ENCODE measurements at regions not wholly inside any gene's neighbourhood (a gene's known extent, or its start where the extent isn't known, plus 50 kb on each side); places are given as distances from the start of the nearest gene placed in this dataset.

DNA sequence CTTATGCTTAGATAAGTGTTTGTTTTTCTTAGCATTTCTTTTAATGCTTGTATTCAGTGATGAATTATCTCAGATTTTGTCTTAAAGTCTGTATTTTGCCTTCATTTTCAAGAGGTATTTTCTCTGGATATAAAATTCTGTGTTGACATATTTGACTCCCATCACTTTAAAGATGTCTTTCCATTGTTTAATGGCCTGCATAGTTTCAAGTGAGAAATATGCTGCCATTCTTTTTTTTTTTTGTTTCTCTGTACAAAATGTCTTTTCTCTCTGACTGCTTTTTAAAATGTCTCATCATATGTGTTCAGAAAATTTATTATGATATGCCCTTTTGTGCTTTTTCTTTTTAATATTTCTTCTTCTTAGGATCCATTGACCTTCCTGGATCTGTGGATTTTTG lies 578.0 kb upstream of the NOX3 start:
- Mint-ChIP-seq H3K27ac (no peak overlapping the region), H3K27me3 (ENCODE audit: low read depth in 3 of 3) (no peaks in the 10 kb centered on the region), H3K4me1 (no peaks in the 10 kb centered on the region), H3K4me3 (no peak overlapping the region), H3K36me3 (no peaks in the 10 kb centered on the region), H3K9me3 (peaks cover 4 to 15% (median 7%) of the 10 kb centered on the region in 6 donors)
- no peak for DNase-seq

DNA sequence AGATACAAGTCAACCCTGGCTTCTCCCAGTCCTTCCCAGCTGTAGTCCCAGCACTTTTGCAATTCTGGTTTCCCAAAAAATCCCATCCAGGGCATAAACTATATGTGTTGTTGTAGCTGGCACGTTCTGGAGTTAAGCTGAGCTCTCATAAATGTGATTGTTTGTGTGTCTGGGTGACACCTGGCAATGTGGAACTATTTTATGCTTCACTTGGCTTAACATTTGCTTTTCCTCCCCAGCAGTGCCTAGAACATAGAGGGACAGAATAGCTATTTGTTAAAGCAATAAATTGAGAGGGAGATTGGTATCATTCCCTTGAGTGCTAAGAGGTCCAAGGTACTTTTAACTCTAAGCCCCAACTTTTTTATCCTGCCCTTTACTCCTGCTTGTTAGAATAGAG lies 575.9 kb upstream of the NOX3 start:
- Mint-ChIP-seq H3K27ac (no peak overlapping the region), H3K9me3 (peaks cover 4 to 15% (median 7%) of the 10 kb centered on the region in 6 donors), H3K4me1 (no peaks in the 10 kb centered on the region), H3K36me3 (no peaks in the 10 kb centered on the region), H3K27me3 (ENCODE audit: low read depth in 3 of 3) (no peaks in the 10 kb centered on the region), H3K4me3 (no peak overlapping the region)
- no peak for DNase-seq

DNA sequence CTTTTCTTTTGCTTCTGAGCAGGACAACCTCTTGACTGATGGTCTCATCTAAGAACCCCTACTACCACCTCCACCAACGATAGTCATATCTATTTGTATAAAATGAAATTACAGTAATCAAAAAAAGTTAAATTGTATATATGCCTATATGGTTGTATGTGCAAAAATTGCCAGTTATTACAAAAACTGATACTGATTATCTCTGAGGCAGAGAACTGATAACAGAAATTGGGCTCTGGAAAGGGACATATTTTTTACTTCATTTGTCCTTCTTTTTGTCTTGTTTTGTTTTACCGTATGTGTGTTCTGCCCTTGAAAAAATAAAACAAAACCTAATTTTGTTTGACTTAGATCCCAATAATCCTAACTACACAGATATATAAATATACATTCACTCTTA lies 574.4 kb upstream of the NOX3 start:
- Mint-ChIP-seq H3K36me3 (no peaks in the 10 kb centered on the region), H3K27ac (no peak overlapping the region), H3K4me1 (no peaks in the 10 kb centered on the region), H3K4me3 (no peak overlapping the region), H3K27me3 (ENCODE audit: low read depth in 3 of 3) (peaks cover 0 to 2% (median 2%) of the 10 kb centered on the region in 3 donors), H3K9me3 (peaks cover 5 to 23% (median 10%) of the 10 kb centered on the region in 6 donors)
- DNase-seq = no peak

DNA sequence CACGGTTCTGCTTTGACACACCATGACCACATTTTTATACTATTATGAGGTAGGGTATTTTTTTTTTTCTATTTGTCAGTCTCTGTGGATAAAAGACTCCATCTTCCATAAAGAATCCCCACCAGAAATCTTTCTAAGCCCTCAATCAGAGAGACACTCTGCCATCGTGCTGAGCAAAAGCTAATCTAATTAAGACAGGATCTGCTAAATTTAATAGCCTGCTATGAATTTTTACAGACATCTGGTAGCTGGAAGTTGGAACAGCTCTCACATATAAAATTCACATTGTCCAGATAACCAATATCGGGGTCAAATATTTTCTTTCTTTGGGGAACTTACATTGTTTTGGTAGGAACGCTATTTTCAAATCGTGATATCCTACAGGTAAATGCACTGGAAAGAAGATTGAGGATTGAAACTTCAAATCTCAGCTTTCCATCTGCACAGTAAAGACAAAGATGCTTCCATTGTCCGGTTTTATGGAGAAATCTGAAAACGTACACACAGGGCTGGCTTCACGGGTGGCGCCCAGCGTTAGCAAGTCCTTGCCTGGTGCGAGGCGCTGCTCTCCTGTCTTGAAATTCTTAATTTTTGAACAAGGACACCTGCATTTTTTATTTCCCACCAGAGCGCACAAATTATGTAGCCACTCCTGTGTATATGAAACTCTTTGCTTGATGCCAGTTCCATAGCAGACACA lies 573.8 kb upstream of the NOX3 start:
- no peak for DNase-seq
- H3K4me1 Mint-ChIP-seq = no peaks in the 10 kb centered on the region
- peaks cover 5 to 27% (median 12%) of the 10 kb centered on the region in 6 donors for H3K9me3 Mint-ChIP-seq
- no peaks in the 10 kb centered on the region for H3K36me3 Mint-ChIP-seq
- no peak overlapping the region for H3K4me3 Mint-ChIP-seq
- no peak overlapping the region for H3K27ac Mint-ChIP-seq
- peaks cover 0 to 2% (median 2%) of the 10 kb centered on the region in 3 donors for H3K27me3 Mint-ChIP-seq (ENCODE audit: low read depth in 3 of 3)

DNA sequence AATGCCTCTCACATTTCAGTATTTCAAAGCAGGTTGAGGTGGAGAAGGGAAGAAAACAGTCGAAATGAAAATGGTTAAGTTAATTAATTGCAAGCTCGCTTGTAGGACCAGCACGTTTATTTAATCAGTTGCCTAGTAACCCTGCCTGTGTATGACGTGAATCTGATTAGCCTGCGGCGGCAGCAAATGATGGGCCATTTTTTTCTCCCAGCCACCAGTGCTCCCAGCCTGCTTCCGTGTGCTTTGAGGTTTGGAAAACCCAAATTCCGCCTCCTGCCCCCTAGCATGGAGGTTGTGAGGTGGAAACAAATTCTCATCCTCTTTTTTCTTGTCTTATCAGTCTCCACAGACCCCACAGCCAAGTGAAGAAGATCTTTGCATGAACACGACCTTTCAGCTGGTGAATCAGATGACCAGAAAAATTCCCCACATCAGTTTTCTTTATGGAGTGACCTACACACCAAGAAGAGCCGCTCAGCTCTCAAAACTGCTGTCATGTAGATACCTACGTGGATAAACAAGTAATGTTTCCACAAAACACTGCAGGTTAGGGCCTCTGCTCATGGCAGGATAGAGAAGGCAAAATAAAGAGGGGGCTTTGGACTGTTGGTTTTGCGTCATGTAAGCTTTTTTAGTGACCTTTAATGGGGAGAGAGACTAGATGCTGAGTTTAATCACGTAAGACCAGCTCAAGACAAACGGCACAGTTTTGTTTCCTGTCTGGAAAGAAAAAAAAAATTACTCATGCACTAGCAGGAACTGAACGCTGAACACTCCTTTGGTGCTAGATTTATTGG lies 572.9 kb upstream of the NOX3 start:
- no peak for DNase-seq
- Mint-ChIP-seq H3K27ac (no peak overlapping the region), H3K9me3 (peaks cover 7 to 32% (median 14%) of the 10 kb centered on the region in 6 donors), H3K4me3 (no peak overlapping the region), H3K4me1 (no peaks in the 10 kb centered on the region), H3K36me3 (peaks cover 0 to 4% (median 0%) of the 10 kb centered on the region in 3 donors), H3K27me3 (ENCODE audit: low read depth in 3 of 3) (peaks cover 0 to 2% (median 2%) of the 10 kb centered on the region in 3 donors)

DNA sequence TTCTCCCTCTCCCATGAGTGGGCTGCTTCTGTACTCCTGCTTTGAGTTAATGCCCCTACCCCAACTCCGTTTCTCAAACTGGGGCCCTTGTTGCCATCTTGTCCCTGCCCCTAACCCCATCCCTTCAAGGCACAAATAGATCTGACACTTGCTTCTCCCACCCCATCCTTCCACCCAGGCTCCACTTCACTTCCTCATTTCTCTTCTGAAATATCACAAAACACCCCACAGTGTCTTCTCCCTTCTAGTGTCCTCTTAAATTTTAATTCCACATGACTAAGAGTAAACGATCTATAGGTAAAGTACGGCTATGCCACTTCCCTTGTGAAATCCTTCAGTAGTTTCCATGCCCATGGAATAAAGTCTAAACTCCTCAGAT lies 571.6 kb upstream of the NOX3 start:
- Mint-ChIP-seq H3K4me3 (no peak overlapping the region), H3K27me3 (ENCODE audit: low read depth in 3 of 3) (peaks cover 0 to 2% (median 2%) of the 10 kb centered on the region in 3 donors), H3K36me3 (peaks cover 0 to 4% (median 0%) of the 10 kb centered on the region in 3 donors), H3K9me3 (peaks cover 2 to 27% (median 14%) of the 10 kb centered on the region in 6 donors), H3K27ac (no peak overlapping the region), H3K4me1 (no peaks in the 10 kb centered on the region)
- no peak for DNase-seq

DNA sequence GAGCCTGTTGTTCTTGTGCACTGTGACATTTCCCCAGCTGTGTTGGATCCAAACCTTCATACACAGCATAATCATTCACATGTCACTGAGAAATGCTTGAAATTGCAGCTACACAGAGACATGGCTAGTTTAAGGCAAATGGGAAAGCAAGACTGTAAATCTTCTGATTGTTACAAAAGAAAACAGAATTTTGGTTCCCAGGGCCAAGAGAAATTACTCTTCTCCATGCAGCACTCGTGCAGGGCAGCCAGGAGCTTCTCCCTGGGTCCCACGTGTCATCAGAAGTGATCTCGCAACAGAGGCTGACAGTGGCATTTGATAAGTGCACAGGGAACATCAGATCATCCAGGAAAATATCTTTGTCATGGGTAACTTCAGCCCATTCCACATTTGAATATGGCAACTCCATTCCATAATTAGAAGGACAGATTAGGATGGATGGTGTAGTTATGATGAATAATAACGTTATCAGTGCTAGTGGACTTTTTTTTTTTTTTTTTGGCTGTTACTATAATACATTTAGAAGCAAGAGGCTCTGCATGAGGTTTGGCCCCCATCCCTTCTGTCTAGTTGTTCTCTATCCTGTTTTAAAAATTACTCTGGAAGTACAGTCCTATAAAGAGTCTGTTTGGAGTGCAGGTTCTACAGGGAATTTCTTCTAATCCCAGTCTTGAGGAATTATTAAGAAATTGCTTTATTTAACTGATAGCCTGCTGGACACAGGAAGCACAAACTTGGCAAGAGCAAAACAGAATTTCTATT lies 571.0 kb upstream of the NOX3 start:
- peaks cover 2 to 22% (median 13%) of the 10 kb centered on the region in 6 donors for H3K9me3 Mint-ChIP-seq
- H3K36me3 Mint-ChIP-seq = peaks cover 0 to 4% (median 0%) of the 10 kb centered on the region in 3 donors
- DNase-seq = no peak
- H3K4me1 Mint-ChIP-seq = no peaks in the 10 kb centered on the region
- H3K27ac Mint-ChIP-seq = no peak overlapping the region
- H3K4me3 Mint-ChIP-seq = no peak overlapping the region
- peaks cover 0 to 2% (median 2%) of the 10 kb centered on the region in 3 donors for H3K27me3 Mint-ChIP-seq (ENCODE audit: low read depth in 3 of 3)

DNA sequence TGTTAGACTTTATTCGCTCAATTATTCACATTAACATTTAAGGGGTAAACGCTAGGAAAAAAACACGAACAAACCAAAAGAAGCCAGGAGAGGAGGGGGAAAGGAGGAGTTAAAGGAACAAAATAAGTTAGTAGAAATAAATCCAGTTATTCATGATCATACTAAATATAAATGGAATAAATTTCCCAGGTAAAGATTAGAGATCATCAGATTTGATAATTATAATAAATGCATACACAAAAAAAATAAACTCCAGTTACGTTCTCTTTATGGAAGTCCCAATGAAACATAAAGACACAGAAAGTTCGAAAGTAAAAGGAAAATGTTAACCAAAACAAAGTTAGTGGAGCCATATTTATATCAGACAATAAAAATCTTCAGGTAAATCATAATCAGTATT lies 568.7 kb upstream of the NOX3 start:
- Mint-ChIP-seq H3K4me3 (no peak overlapping the region), H3K9me3 (peaks cover 2 to 22% (median 15%) of the 10 kb centered on the region in 6 donors), H3K27ac (no peak overlapping the region), H3K4me1 (no peaks in the 10 kb centered on the region), H3K27me3 (ENCODE audit: low read depth in 3 of 3) (peaks cover 1 to 4% (median 2%) of the 10 kb centered on the region in 3 donors), H3K36me3 (peaks cover 0 to 4% (median 0%) of the 10 kb centered on the region in 3 donors)
- DNase-seq = no peak

DNA sequence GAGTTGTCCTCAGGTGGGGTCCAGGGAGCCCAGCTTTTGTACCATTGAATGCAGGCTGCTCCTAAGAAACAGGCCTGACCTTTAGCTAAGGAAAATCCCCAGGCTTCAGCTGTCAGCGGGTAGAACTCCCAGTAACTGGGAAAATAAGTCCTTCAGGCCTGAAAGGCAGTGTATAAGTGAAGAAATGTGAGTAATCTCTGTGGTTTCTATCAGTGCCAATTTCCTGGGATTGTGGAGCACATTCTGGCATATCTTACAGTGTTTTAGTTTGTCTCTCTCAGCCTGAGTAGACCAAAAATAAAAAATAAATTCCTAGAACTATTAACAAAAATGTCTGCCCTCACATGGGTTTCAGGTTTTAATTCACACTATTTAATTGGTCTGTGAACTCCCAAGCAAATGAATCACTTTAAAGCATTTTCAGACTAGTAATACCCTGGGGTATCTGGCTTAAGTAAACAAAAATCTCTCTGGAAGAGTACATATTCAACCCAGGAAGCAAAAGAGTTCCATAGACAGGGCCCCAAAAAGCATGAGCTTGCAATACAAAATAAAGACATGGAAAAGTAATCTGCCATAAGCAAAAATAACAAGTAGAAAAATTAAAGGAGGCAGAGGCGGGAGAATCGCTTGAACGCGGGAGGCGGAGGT lies 566.2 kb upstream of the NOX3 start:
- H3K36me3 Mint-ChIP-seq = peaks cover 0 to 4% (median 0%) of the 10 kb centered on the region in 3 donors
- no peak overlapping the region for H3K4me3 Mint-ChIP-seq
- no peak for DNase-seq
- peaks cover 2 to 22% (median 15%) of the 10 kb centered on the region in 6 donors for H3K9me3 Mint-ChIP-seq
- peaks cover 1 to 4% (median 2%) of the 10 kb centered on the region in 3 donors for H3K27me3 Mint-ChIP-seq (ENCODE audit: low read depth in 3 of 3)
- no peak overlapping the region for H3K27ac Mint-ChIP-seq
- H3K4me1 Mint-ChIP-seq = no peaks in the 10 kb centered on the region

DNA sequence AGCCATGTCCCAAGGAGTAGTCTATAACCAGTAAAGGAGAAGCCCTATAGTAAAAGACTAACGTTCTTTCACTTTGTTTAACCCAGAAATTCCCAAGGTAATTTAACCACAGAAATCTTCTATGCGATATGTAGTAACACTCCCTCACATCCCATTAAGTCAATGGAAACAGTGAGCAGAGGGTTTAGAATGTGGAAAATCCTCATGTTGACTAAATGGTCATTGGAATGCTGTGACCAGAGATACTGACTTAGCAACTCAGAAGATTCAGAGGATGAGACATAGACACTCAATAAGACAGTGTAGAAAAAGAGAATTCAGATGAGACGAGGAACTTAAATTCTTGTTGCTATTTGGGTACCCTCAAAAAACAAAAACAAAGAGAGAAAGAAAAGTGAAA lies 562.2 kb upstream of the NOX3 start:
- Mint-ChIP-seq H3K9me3 (peaks cover 0 to 18% (median 2%) of the 10 kb centered on the region in 6 donors), H3K27ac (no peak overlapping the region), H3K4me1 (no peaks in the 10 kb centered on the region), H3K27me3 (ENCODE audit: low read depth in 3 of 3) (peaks cover 0 to 5% (median 5%) of the 10 kb centered on the region in 3 donors), H3K36me3 (no peaks in the 10 kb centered on the region), H3K4me3 (no peak overlapping the region)
- no peak for DNase-seq

DNA sequence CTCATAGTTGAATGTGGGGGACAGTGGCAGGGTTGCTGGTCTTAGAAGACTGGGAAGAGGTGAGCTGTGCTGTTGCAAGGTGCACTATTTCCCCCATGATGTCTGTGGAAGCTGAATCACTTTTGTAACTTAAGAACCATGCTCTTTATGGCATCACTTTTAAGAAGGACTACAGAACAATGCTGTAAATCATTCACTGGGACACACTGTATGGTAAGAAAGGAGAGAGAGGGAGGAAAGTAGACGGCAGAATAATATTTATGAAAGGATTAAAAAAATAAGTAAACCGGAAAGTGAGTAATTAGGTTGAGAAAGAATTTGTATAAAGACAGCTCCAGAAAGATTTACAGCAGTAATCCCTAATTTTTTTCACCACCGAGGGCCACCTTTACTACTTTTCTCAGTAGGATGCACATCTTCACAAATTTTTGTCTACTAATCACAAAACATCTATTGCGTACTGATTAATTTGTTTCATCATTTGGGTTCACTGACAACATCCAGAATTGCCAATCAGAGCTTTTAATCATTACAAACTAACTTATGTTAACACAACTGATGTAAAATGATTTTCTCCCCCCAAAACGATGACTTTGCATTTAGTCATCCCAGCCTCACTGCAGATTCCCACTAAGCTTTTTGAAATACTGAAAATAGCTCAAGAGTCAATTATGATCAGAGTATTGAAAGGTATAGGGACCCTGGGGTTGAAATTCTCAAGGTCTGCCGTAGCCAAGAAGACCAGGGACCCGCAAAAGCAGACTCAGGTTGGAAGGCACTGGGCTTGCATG lies 560.7 kb upstream of the NOX3 start:
- H3K4me1 Mint-ChIP-seq = no peaks in the 10 kb centered on the region
- peaks cover 0 to 5% (median 5%) of the 10 kb centered on the region in 3 donors for H3K27me3 Mint-ChIP-seq (ENCODE audit: low read depth in 3 of 3)
- no peak for DNase-seq
- no peak overlapping the region for H3K27ac Mint-ChIP-seq
- peaks cover 0 to 18% (median 0%) of the 10 kb centered on the region in 6 donors for H3K9me3 Mint-ChIP-seq
- no peaks in the 10 kb centered on the region for H3K36me3 Mint-ChIP-seq
- no peak overlapping the region for H3K4me3 Mint-ChIP-seq

DNA sequence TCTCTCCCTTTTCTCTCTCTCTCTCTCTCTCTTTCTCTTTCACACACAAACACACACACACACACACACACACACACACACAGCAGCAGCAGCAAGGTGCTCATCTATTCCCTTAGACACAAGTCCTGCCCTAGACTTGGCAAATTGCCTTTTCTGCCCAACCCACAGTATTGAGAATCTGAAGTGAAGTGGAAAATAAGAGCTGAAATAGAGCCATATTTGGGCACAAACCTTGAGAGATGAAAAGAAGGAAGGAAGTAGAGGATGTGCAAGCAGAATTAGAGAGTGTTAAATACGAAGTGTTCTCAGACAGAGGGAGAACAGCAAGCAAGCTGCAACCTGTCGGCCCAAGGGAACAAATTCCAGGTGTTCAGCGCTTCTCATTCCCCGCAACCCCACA lies 557.5 kb upstream of the NOX3 start:
- H3K4me3 Mint-ChIP-seq = no peak overlapping the region
- H3K27me3 Mint-ChIP-seq (ENCODE audit: low read depth in 3 of 3) = peaks cover 0 to 3% (median 3%) of the 10 kb centered on the region in 3 donors
- no peak overlapping the region for H3K27ac Mint-ChIP-seq
- no peaks in the 10 kb centered on the region for H3K36me3 Mint-ChIP-seq
- no peak for DNase-seq
- H3K4me1 Mint-ChIP-seq = no peaks in the 10 kb centered on the region
- peaks cover 0 to 17% (median 0%) of the 10 kb centered on the region in 6 donors for H3K9me3 Mint-ChIP-seq

DNA sequence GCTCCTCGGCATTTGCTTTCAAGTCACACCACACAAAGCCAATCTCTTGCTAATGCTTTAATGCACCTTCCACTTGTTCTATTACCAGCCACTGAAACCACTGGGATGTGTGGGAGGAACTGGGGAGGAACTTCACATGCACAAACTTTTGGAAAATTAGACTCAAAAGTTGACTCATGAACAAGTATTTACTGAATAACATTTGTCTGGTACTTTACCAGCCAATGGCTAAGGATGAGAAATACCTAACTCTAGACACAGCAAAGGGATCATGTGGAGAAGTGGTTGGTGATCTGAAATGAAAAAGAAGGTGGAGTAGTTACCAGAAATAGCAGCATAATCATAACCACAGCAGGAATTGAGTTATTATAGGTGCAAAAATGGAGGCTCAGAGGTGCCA lies 554.0 kb upstream of the NOX3 start:
- Mint-ChIP-seq H3K27me3 (ENCODE audit: low read depth in 3 of 3) (peaks cover 0 to 3% (median 3%) of the 10 kb centered on the region in 3 donors), H3K9me3 (peaks cover 0 to 8% (median 1%) of the 10 kb centered on the region in 6 donors), H3K4me3 (no peak overlapping the region), H3K4me1 (no peaks in the 10 kb centered on the region), H3K27ac (no peak overlapping the region), H3K36me3 (no peaks in the 10 kb centered on the region)
- DNase-seq = no peak
